K562 (cell line): ENCODE measurements at regions not wholly inside any gene's neighbourhood (a gene's known extent, or its start where the extent isn't known, plus 50 kb on each side); places are given as distances from the start of the nearest gene placed in this dataset.
A peak's percentile ranks its signal among the peaks of the same experiment; 100 is the strongest.

Source experiments
- BACH1 ChIP-seq: fragments of 200-800 bp; sonication (Bioruptor generic); IDR thresholded peaks from 2 replicates; pipeline ENCODE4 v1.6.1; 2016; ENCODE audit warnings: missing genetic modification characterization, missing compliant biosample characterization
- BRD4 ChIP-seq: fragments of 200-600 bp; sonication (generic); IDR thresholded peaks from 2 replicates; pipeline ENCODE4 v1.6.1; 2017; ENCODE audit warnings: inconsistent platforms
- CBFA2T3 ChIP-seq: fragments of 450-650 bp; IDR thresholded peaks from 2 replicates; pipeline ENCODE4 v1.6.1; 2017
- CBX3 ChIP-seq, 2 experiments: IDR thresholded peaks; 1 replicate in 1 of 2; 2 replicates in 1 of 2; pipeline ENCODE4 v1.6.1; 2012; ENCODE audit warnings: inconsistent platforms in 2 of 2, low read length in 2 of 2, borderline replicate concordance in 1 of 2, control low read depth in 1 of 2
- EHMT2 ChIP-seq: fragments of 450-650 bp; IDR thresholded peaks from 2 replicates; pipeline ENCODE4 v1.6.1; 2018; ENCODE audit warnings: antibody characterized with exemption
- HNRNPUL1 ChIP-seq: fragments of 200-400 bp; formaldehyde crosslinking; IDR thresholded peaks from 2 replicates; pipeline ENCODE4 v1.6.1; 2017; ENCODE audit warnings: low read length
- KLF1 ChIP-seq: fragments of 450-650 bp; IDR thresholded peaks from 2 replicates; pipeline ENCODE4 v1.6.1; 2016; ENCODE audit warnings: missing genetic modification characterization, missing compliant biosample characterization
- MAFK ChIP-seq: IDR thresholded peaks from 2 replicates; pipeline ENCODE4 v1.6.1; 2011; ENCODE audit warnings: low read length, improper control_type of control experiment
- MECOM ChIP-seq: fragments of 250-450 bp; sonication (Bioruptor Pico); IDR thresholded peaks from 2 replicates; pipeline ENCODE4 v1.8.0; 2022; ENCODE audit warnings: inconsistent platforms
- NR1H2 ChIP-seq: sonication (generic); formaldehyde crosslinking; IDR thresholded peaks from 2 replicates; pipeline ENCODE4 v1.4.0; 2020; ENCODE audit warnings: mild to moderate bottlenecking, missing genetic modification reagents
- POLR3A ChIP-seq: IDR thresholded peaks from 2 replicates; pipeline ENCODE4 v1.6.1; 2011; ENCODE audit warnings: borderline replicate concordance, mild to moderate bottlenecking, moderate library complexity; ENCODE audit not compliant: insufficient read length, insufficient read depth; ENCODE audit errors: extremely low read depth
- RERE ChIP-seq: sonication (generic); formaldehyde crosslinking; IDR thresholded peaks from 2 replicates; pipeline ENCODE4 v1.8.0; 2023; ENCODE audit warnings: missing genetic modification reagents, mild to moderate bottlenecking, borderline replicate concordance
- SRF ChIP-seq, 2 experiments: fragments of 250-450, 450-650 bp in 1 of 2; sonication (Bioruptor Pico) in 1 of 2; sonication (generic) in 1 of 2; formaldehyde crosslinking; IDR thresholded peaks; 2 replicates each; pipeline versions ENCODE4 v1.5.0 to v1.5.1; 2020 to 2022; ENCODE audit warnings: mild to moderate bottlenecking in 1 of 2, missing genetic modification reagents in 1 of 2
- STAG1 ChIP-seq: sonication (generic); formaldehyde crosslinking; IDR thresholded peaks from 2 replicates; pipeline ENCODE4 v1.5.0; 2020; ENCODE audit warnings: missing genetic modification reagents, borderline replicate concordance
- TOE1 ChIP-seq, 2 experiments: fragments of 450-650 bp in 1 of 2; sonication (generic) in 1 of 2; formaldehyde crosslinking in 1 of 2; IDR thresholded peaks; 2 replicates each; pipeline versions ENCODE4 v1.7.1 to v1.8.0; 2016 to 2022; ENCODE audit warnings: borderline replicate concordance in 2 of 2, mild to moderate bottlenecking in 2 of 2, antibody characterized with exemption in 1 of 2, inconsistent platforms in 1 of 2, low read depth in 1 of 2, missing genetic modification reagents in 1 of 2, moderate library complexity in 1 of 2
- XRCC4 ChIP-seq: IDR thresholded peaks from one replicate; pipeline ENCODE4 v1.6.1; 2011; ENCODE audit not compliant: insufficient read depth, insufficient read length; ENCODE audit errors: extremely low read depth
- ZBTB5 ChIP-seq: fragments of 450-650 bp; IDR thresholded peaks from 2 replicates; pipeline ENCODE4 v1.6.1; 2017; ENCODE audit warnings: antibody characterized with exemption
- ZC3H4 ChIP-seq: sonication (generic); formaldehyde crosslinking; IDR thresholded peaks from 2 replicates; pipeline ENCODE4 v1.9.0; 2021; ENCODE audit warnings: missing genetic modification reagents, borderline replicate concordance
- ZNF140 ChIP-seq: fragments of 250-450 bp; sonication (Bioruptor Pico); IDR thresholded peaks from 2 replicates; pipeline ENCODE4 v1.8.0; 2021; ENCODE audit warnings: moderate library complexity, mild to moderate bottlenecking, inconsistent platforms
- ZNF174 ChIP-seq: fragments of 250-450 bp; sonication (Bioruptor Pico); IDR thresholded peaks from 2 replicates; pipeline ENCODE4 v1.4.0; 2020; ENCODE audit warnings: mild to moderate bottlenecking
- ZNF41 ChIP-seq: fragments of 250-450 bp; sonication (Bioruptor Pico); conservative IDR thresholded peaks from 2 replicates; pipeline ENCODE4 v1.4.0; 2020; ENCODE audit warnings: mild to moderate bottlenecking
- ZSCAN29 ChIP-seq: fragments of 450-650 bp; IDR thresholded peaks from 2 replicates; pipeline ENCODE4 v1.6.1; 2017

GRCh38 chr6:146914489-146915483, 289.4 kb upstream of the STXBP5 start (continued):
- TF ChIP-seq RERE (CRISPR knock-in tag) (no peak), BRD4 (peak; percentile 69; the same call in 1 of the 2 replicates), NR1H2 (CRISPR knock-in tag) (no peak), ZBTB5 (no peak), ZNF140 (CRISPR knock-in tag) (no peak), CBX3 (IDR thresholded peaks at IDR 0.05; ENCODE audit: borderline replicate concordance in 1 of 2, low read length in 2 of 2) (no peak), POLR3A (no peak), ZNF174 (no peak), ZSCAN29 (no peak), MAFK (no peak), CBFA2T3 (peak; percentile 84), MECOM (peak; percentile 82; the same call in 1 of the 2 replicates), ZC3H4 (no peak), XRCC4 (no peak), TOE1 (IDR thresholded peaks at IDR 0.05; ENCODE audit: borderline replicate concordance) (peak; percentile 47; the same call in 1 of the 2 replicates), TOE1 (CRISPR knock-in tag; IDR thresholded peaks at IDR 0.05; ENCODE audit: borderline replicate concordance, low read depth) (no peak), ZNF41 (no peak), SRF (CRISPR knock-in tag; IDR thresholded peaks at IDR 0.05) (no peak), EHMT2 (no peak), KLF1 (no peak), HNRNPUL1 (no peak), BACH1 (no peak; the same call in 1 of the 2 replicates), STAG1 (CRISPR knock-in tag) (no peak)
